CD4-positive, CD25-positive, alpha-beta regulatory T cell (primary cell): ENCODE measurements at regions not wholly inside any gene's neighbourhood (a gene's known extent, or its start where the extent isn't known, plus 50 kb on each side); places are given as distances from the start of the nearest gene placed in this dataset.
"Not testable (repeated sequence)": the region's sequence is repeated elsewhere in the genome, so short reads cannot be mapped to it uniquely, and the experiment has no call there.

Experiments
- ATAC-seq, 2 donors: fragments of 150-1000 bp; cut with Tn5 transposase; one replicate each; pipeline ENCODE4 v1.10.0; 2021; ENCODE audit warnings: low read depth in 2 of 2, moderate number of reproducible peaks in 2 of 2, moderate library complexity in 1 of 2
- DNase-seq, 3 donors: peaks; one replicate each; pipeline versions ENCODE4 v3.0.0 to v3.0.0-alpha.2; 2012 to 2022; ENCODE audit warnings: mixed read lengths in 1 of 3
- H3K27ac ChIP-seq: one replicate; pipeline ENCODE4 v1.7.0; 2013; ENCODE audit warnings: mild to moderate bottlenecking, low read length; ENCODE audit not compliant: insufficient read depth, poor library complexity, severe bottlenecking
- H3K27me3 ChIP-seq: one replicate; pipeline ENCODE4 v1.7.0; 2013; ENCODE audit warnings: low read length; ENCODE audit not compliant: control insufficient read depth, insufficient read depth
- H3K36me3 ChIP-seq: one replicate; pipeline ENCODE4 v1.7.0; 2013; ENCODE audit warnings: mild to moderate bottlenecking, low read length, moderate library complexity; ENCODE audit not compliant: control insufficient read depth, insufficient read depth
- H3K4me1 ChIP-seq: 2 replicates; pipeline ENCODE4 v1.7.0; 2013; ENCODE audit warnings: mild to moderate bottlenecking, low read length; ENCODE audit not compliant: insufficient read depth, control insufficient read depth, poor library complexity, severe bottlenecking
- H3K4me3 ChIP-seq: one replicate; pipeline ENCODE4 v1.7.0; 2013; ENCODE audit warnings: low read depth, mild to moderate bottlenecking, low read length, moderate library complexity
- H3K9me3 ChIP-seq, 2 experiments: 1 replicate in 1 of 2; 2 replicates in 1 of 2; pipeline ENCODE4 v1.7.0; 2013; ENCODE audit warnings: low read length in 2 of 2, mild to moderate bottlenecking in 1 of 2, moderate library complexity in 1 of 2; ENCODE audit not compliant: control insufficient read depth in 2 of 2
- H3K27ac Mint-ChIP-seq, 3 donors: one replicate each; pipeline ENCODE4 v1.8.0; 2020 to 2022; ENCODE audit warnings: mild to moderate bottlenecking in 3 of 3, mixed read lengths in 3 of 3, moderate library complexity in 2 of 3
- H3K27me3 Mint-ChIP-seq: one replicate; pipeline ENCODE4 v1.8.0; 2022; ENCODE audit warnings: mild to moderate bottlenecking, mixed read lengths
- H3K36me3 Mint-ChIP-seq: one replicate; pipeline ENCODE4 v1.8.0; 2020; ENCODE audit warnings: mixed read lengths
- H3K4me1 Mint-ChIP-seq, 4 donors: one replicate each; pipeline ENCODE4 v1.8.0; 2020 to 2022; ENCODE audit warnings: mixed read lengths in 4 of 4, mild to moderate bottlenecking in 1 of 4
- H3K4me3 Mint-ChIP-seq, 4 donors: one replicate each; pipeline ENCODE4 v1.8.0; 2020 to 2022; ENCODE audit warnings: mild to moderate bottlenecking in 4 of 4, mixed read lengths in 4 of 4, moderate library complexity in 3 of 4
- H3K9me3 Mint-ChIP-seq, 7 donors: one replicate each; pipeline ENCODE4 v1.8.0; 2020 to 2022; ENCODE audit warnings: mixed read lengths in 7 of 7, mild to moderate bottlenecking in 3 of 7, moderate library complexity in 2 of 7

DNA sequence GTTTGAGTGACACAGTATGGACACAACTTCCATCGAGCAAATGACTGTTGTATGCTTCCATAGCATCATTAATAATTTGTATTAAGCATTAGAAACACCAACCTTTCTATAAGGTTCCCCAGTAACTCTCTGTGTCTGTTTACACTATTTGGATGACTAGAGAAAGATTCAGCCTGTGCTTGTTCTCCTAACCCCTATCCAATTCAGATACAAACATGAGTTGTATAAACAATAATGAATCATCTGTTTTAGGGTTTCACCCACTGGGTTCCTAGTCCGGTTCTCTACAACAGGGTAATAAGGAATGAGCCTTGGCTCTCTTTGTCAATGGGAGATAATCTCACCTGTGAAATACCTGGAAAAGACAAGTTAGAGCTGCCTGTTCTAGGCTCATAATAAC is 894.1 kb upstream of the PIK3C3 start:
- ATAC-seq (no peak), DNase-seq (no peak)
- Histone ChIP-seq H3K27ac (no peak overlapping the region), H3K4me1 (no peaks in the 10 kb centered on the region), H3K4me3 (no peak overlapping the region), H3K36me3 (no peaks in the 10 kb centered on the region), H3K27me3 (no peaks in the 10 kb centered on the region), H3K9me3 (peaks cover 1 to 3% of the 10 kb centered on the region in 2 experiments)
- Mint-ChIP-seq H3K4me3 (no peak overlapping the region), H3K4me1 (no peaks in the 10 kb centered on the region), H3K9me3 (peaks cover 5 to 25% (median 10%) of the 10 kb centered on the region in 7 donors), H3K27ac (no peak overlapping the region), H3K36me3 (no peaks in the 10 kb centered on the region), H3K27me3 (no peaks in the 10 kb centered on the region)

DNA sequence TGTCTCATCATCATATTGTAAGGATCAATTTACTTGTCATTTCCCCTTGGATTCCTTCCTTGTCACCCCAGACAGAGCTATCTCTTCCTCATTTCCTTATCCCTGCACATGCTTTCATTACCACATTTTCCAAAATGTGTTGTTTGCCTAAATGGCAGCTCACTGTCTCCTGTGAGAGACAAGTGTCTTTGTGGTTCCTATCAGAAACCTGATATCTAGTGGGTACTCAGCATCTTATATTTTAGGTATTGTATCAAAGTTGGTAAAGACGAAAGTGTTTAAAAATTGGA is 896.0 kb upstream of the PIK3C3 start:
- no peak overlapping the region for H3K4me3 Mint-ChIP-seq
- H3K4me3 ChIP-seq, result no peak overlapping the region
- peaks cover 2 to 3% of the 10 kb centered on the region in 2 experiments for H3K9me3 ChIP-seq
- ATAC-seq (no peak), DNase-seq (no peak)
- no peak overlapping the region for H3K27ac Mint-ChIP-seq
- peaks cover 6 to 21% (median 10%) of the 10 kb centered on the region in 7 donors for H3K9me3 Mint-ChIP-seq
- H3K27me3 ChIP-seq, result no peaks in the 10 kb centered on the region
- H3K4me1 ChIP-seq, result no peaks in the 10 kb centered on the region
- H3K36me3 ChIP-seq, result no peaks in the 10 kb centered on the region
- no peaks in the 10 kb centered on the region for H3K27me3 Mint-ChIP-seq
- H3K27ac ChIP-seq, result no peak overlapping the region
- H3K4me1 Mint-ChIP-seq, result no peaks in the 10 kb centered on the region
- H3K36me3 Mint-ChIP-seq, result no peaks in the 10 kb centered on the region

DNA sequence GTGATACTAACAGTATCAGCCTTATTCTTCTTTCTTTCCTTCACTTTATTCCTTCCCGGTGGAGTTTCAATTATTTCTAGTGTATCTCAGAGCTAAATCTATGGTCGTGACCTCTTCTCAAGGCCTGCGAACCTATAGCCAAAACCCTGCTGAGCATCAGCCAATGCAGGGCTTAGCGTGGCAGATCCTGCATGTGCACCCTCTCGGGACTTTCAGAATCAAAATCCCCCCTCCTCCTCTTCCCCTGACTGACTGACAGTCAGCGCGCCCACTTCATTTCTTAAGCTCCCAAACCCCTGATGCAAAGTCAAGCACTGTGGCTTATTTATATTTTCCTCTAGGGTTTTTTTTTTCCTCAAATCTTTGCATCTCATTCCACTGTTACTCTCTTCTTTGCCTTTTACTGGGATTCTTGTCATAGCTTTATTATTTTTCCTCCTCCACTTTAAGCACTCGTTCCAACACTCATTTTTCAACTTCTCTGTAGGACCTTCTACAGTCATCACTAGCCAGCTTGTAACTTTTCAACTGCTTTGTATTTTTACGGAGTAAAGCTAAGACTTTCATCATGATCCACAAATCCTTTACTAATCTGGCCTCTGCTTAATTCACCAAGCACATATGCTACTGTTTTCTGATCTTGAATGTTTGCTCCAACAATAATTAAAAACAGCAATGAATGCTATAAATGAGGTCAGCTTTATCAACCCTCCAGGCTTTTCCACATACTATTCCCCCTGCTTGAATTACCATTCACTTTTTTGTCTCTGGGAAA is 896.5 kb upstream of the PIK3C3 start:
- no peaks in the 10 kb centered on the region for H3K4me1 Mint-ChIP-seq
- no peak overlapping the region for H3K27ac Mint-ChIP-seq
- H3K9me3 ChIP-seq, result peaks cover 2 to 3% of the 10 kb centered on the region in 2 experiments
- H3K4me1 ChIP-seq, result no peaks in the 10 kb centered on the region
- no peak overlapping the region for H3K27ac ChIP-seq
- H3K4me3 Mint-ChIP-seq, result no peak overlapping the region
- H3K9me3 Mint-ChIP-seq, result peaks cover 6 to 24% (median 12%) of the 10 kb centered on the region in 7 donors
- H3K27me3 ChIP-seq, result no peaks in the 10 kb centered on the region
- ATAC-seq, result no peak
- no peak for DNase-seq
- H3K36me3 ChIP-seq, result no peaks in the 10 kb centered on the region
- H3K27me3 Mint-ChIP-seq, result no peaks in the 10 kb centered on the region
- no peak overlapping the region for H3K4me3 ChIP-seq
- no peaks in the 10 kb centered on the region for H3K36me3 Mint-ChIP-seq

DNA sequence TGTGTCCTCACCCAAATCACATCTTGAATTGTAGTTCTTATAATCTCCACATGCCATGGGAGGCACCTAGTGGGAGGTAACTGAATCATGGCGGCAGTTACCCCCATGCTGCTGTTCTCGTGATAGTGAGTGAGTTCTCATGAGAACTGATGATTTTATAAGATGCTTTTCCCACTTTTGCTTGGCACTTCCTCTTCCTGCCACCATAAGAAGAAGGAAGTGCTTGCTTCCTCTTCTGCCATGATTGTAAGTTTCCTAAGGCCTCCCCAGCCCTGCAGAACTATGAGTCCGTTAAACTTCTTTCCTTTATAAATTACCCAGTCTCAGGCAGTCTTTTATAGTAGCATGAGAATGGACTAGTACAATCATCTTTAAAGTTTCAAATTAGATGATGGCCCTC is 902.4 kb upstream of the PIK3C3 start:
- H3K27ac Mint-ChIP-seq, result no peak overlapping the region
- no peak overlapping the region for H3K27ac ChIP-seq
- ATAC-seq (no peak), DNase-seq (no peak)
- no peaks in the 10 kb centered on the region for H3K27me3 ChIP-seq
- no peaks in the 10 kb centered on the region for H3K27me3 Mint-ChIP-seq
- no peak overlapping the region for H3K4me3 Mint-ChIP-seq
- H3K4me3 ChIP-seq, result no peak overlapping the region
- H3K36me3 Mint-ChIP-seq, result no peaks in the 10 kb centered on the region
- H3K4me1 Mint-ChIP-seq, result no peaks in the 10 kb centered on the region
- H3K36me3 ChIP-seq, result no peaks in the 10 kb centered on the region
- no peaks in the 10 kb centered on the region for H3K4me1 ChIP-seq
- H3K9me3 Mint-ChIP-seq, result peaks cover 5 to 14% (median 7%) of the 10 kb centered on the region in 7 donors
- peaks cover 0 to 2% of the 10 kb centered on the region in 2 experiments for H3K9me3 ChIP-seq

DNA sequence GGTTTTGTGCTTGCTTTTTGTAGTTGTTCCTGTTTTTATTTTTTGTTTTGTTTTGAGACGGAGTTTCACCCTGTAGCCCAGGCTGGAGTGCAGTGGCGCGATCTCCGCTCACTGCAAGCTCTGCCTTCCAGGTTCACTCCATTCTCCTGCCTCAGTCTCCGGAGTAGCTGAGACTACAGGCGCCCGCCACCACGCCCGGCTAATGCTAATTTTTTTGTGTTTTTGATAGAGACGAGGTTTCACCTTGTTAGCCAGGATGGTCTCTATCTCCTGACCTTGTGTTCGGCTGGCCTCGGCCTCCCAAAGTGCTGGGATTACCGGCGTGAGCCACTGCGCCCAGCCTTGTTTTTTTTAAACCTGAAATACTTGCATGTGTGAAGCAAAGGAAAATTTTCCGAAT is 908.8 kb upstream of the PIK3C3 start:
- DNase-seq, H3K27me3 Mint-ChIP-seq, H3K27ac ChIP-seq, ATAC-seq, H3K9me3 ChIP-seq, H3K36me3 ChIP-seq, H3K4me1 Mint-ChIP-seq, H3K4me1 ChIP-seq, H3K36me3 Mint-ChIP-seq, H3K4me3 ChIP-seq, H3K27me3 ChIP-seq, H3K27ac Mint-ChIP-seq, H3K4me3 Mint-ChIP-seq: not testable (repeated sequence)
- H3K9me3 Mint-ChIP-seq, result peaks cover 0 to 15% (median 7%) of the 10 kb centered on the region in 7 donors

DNA sequence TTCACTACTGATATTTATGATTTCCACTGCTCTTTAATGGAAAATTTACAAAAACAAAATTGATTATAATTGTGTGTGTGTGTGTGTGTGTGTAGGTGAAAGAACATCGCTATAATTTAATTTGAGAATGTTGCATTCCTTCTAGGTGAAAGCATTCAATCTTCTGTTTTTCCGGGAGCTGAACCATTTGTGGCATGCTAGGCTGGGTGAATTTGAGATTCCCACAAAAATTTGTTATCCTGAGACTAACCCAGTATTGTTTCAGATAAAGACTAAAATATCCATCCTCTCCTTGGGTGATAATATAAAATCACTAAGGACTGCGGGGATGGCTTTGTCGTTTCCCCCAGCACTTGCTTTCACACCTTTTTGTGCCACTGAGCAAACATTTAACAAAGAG is 911.2 kb upstream of the PIK3C3 start:
- no peaks in the 10 kb centered on the region for H3K4me1 ChIP-seq
- Mint-ChIP-seq H3K9me3 (peaks cover 0 to 19% (median 7%) of the 10 kb centered on the region in 7 donors), H3K4me3 (no peak overlapping the region), H3K27me3 (no peaks in the 10 kb centered on the region), H3K36me3 (no peaks in the 10 kb centered on the region), H3K4me1 (no peaks in the 10 kb centered on the region), H3K27ac (no peak overlapping the region)
- H3K4me3 ChIP-seq, result no peak overlapping the region
- H3K27me3 ChIP-seq, result no peaks in the 10 kb centered on the region
- H3K27ac ChIP-seq, result no peak overlapping the region
- DNase-seq (no peak), ATAC-seq (no peak)
- peaks cover 0 to 5% of the 10 kb centered on the region in 2 experiments for H3K9me3 ChIP-seq
- no peaks in the 10 kb centered on the region for H3K36me3 ChIP-seq

DNA sequence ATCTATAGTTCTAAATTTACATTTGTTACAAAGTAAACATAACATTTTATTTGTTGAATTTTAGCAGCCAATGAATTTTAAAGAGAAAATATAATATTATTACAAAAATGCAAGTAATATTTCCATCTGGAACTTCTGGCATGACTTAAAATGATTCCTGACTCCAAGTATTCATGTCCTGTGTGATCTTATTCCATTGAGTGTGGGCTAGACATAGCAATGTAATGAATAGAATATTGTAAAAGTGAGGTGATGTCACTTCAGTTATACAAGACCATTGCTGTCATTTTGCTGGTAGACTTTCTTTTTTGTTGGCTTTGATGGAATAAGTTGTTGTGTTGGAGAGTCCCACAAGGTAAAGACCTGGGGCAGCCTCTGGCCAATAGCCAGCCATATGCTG is 912.2 kb upstream of the PIK3C3 start:
- Mint-ChIP-seq H3K36me3 (no peaks in the 10 kb centered on the region), H3K4me3 (no peak overlapping the region), H3K27me3 (no peaks in the 10 kb centered on the region), H3K9me3 (peaks cover 0 to 19% (median 6%) of the 10 kb centered on the region in 7 donors), H3K27ac (no peak overlapping the region), H3K4me1 (no peaks in the 10 kb centered on the region)
- ATAC-seq (no peak), DNase-seq (no peak)
- peaks cover 0 to 5% of the 10 kb centered on the region in 2 experiments for H3K9me3 ChIP-seq
- H3K27ac ChIP-seq, result no peak overlapping the region
- H3K4me1 ChIP-seq, result no peaks in the 10 kb centered on the region
- no peak overlapping the region for H3K4me3 ChIP-seq
- no peaks in the 10 kb centered on the region for H3K36me3 ChIP-seq
- H3K27me3 ChIP-seq, result no peaks in the 10 kb centered on the region

DNA sequence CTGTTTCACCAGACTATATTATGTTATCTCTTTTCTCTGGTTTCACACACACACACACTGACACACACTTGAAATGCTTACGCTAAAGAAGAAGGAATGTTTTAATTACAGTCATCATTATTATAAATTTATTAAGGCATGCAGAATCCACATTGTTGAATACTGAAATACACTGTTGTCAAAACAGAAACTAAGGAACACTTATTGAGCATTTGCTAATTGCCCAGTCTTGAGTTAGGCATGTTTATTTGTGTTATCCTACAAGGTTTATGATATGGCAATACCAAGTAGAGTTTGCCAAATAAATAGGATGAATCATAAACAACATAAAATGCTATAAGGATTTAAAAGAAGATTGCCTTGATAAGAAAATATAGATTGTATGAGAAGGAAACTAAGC is 917.0 kb upstream of the PIK3C3 start:
- DNase-seq, result no peak
- Histone ChIP-seq H3K9me3 (no peaks in the 10 kb centered on the region), H3K4me1 (no peaks in the 10 kb centered on the region), H3K27me3 (no peaks in the 10 kb centered on the region), H3K4me3 (no peak overlapping the region), H3K36me3 (no peaks in the 10 kb centered on the region), H3K27ac (no peak overlapping the region)
- Mint-ChIP-seq H3K9me3 (peaks cover 0 to 19% (median 8%) of the 10 kb centered on the region in 7 donors), H3K4me3 (no peak overlapping the region), H3K27ac (no peak overlapping the region), H3K4me1 (no peaks in the 10 kb centered on the region), H3K36me3 (no peaks in the 10 kb centered on the region), H3K27me3 (no peaks in the 10 kb centered on the region)
- no peak for ATAC-seq
